ENCODE measurements at regions not wholly inside any gene's neighbourhood (a gene's known extent, or its start where the extent isn't known, plus 50 kb on each side); places are given as distances from the start of the nearest gene placed in this dataset.

- no peak for DNase-seq (ENCODE audit: extremely low read depth, insufficient read length)
- Histone ChIP-seq H3K36me3 (ENCODE audit: control insufficient read depth, insufficient read depth, low read length) (no peaks in the 10 kb centered on the region), H3K4me3 (replicated peaks; ENCODE audit: low read depth, low read length) (no peak overlapping the region), H3K27me3 (replicated peaks; ENCODE audit: control insufficient read depth, insufficient read depth, low read length) (no peaks in the 10 kb centered on the region)
- no peak for TF ChIP-seq CTCF (IDR thresholded peaks at IDR 0.05; ENCODE audit: insufficient read depth, low read length, poor library complexity, severe bottlenecking)
These were observed 2219.9 kb downstream of the LRRC4C start for GRCh38 chr11:39239553-39239952.

GRCh38 chr11:39236916-39237315 is 2222.5 kb downstream of the LRRC4C start:
- Histone ChIP-seq H3K27me3 (replicated peaks; ENCODE audit: control insufficient read depth, insufficient read depth, low read length) (no peaks in the 10 kb centered on the region), H3K36me3 (ENCODE audit: control insufficient read depth, insufficient read depth, low read length) (no peaks in the 10 kb centered on the region), H3K4me3 (replicated peaks; ENCODE audit: low read depth, low read length) (no peak overlapping the region)
- no peak for TF ChIP-seq CTCF (IDR thresholded peaks at IDR 0.05; ENCODE audit: insufficient read depth, low read length, poor library complexity, severe bottlenecking)
- no peak for DNase-seq (ENCODE audit: extremely low read depth, insufficient read length)

- TF ChIP-seq CTCF (IDR thresholded peaks at IDR 0.05; ENCODE audit: insufficient read depth, low read length, poor library complexity, severe bottlenecking), result no peak
- H3K36me3 ChIP-seq (ENCODE audit: control insufficient read depth, insufficient read depth, low read length), result no peaks in the 10 kb centered on the region
- H3K27me3 ChIP-seq (replicated peaks; ENCODE audit: control insufficient read depth, insufficient read depth, low read length), result no peaks in the 10 kb centered on the region
- no peak overlapping the region for H3K4me3 ChIP-seq (replicated peaks; ENCODE audit: low read depth, low read length)
- no peak for DNase-seq (ENCODE audit: extremely low read depth, insufficient read length)
These were observed 2237.8 kb downstream of the LRRC4C start for GRCh38 chr11:39221550-39222138.

GRCh38 chr11:39220501-39221230 is 2238.8 kb downstream of the LRRC4C start:
- DNase-seq (ENCODE audit: extremely low read depth, insufficient read length), result no peak
- TF ChIP-seq CTCF (IDR thresholded peaks at IDR 0.05; ENCODE audit: insufficient read depth, low read length, poor library complexity, severe bottlenecking), result no peak
- no peaks in the 10 kb centered on the region for H3K36me3 ChIP-seq (ENCODE audit: control insufficient read depth, insufficient read depth, low read length)
- H3K27me3 ChIP-seq (replicated peaks; ENCODE audit: control insufficient read depth, insufficient read depth, low read length), result no peaks in the 10 kb centered on the region
- H3K4me3 ChIP-seq (replicated peaks; ENCODE audit: low read depth, low read length), result no peak overlapping the region

GRCh38 chr11:39220069-39220468 is 2239.4 kb downstream of the LRRC4C start:
- H3K4me3 ChIP-seq (replicated peaks; ENCODE audit: low read depth, low read length), result no peak overlapping the region
- H3K36me3 ChIP-seq (ENCODE audit: control insufficient read depth, insufficient read depth, low read length), result no peaks in the 10 kb centered on the region
- TF ChIP-seq CTCF (IDR thresholded peaks at IDR 0.05; ENCODE audit: insufficient read depth, low read length, poor library complexity, severe bottlenecking), result no peak
- no peak for DNase-seq (ENCODE audit: extremely low read depth, insufficient read length)
- H3K27me3 ChIP-seq (replicated peaks; ENCODE audit: control insufficient read depth, insufficient read depth, low read length), result no peaks in the 10 kb centered on the region

Measured in GM06990 (cell line).